ENCODE measurements at regions not wholly inside any gene's neighbourhood (a gene's known extent, or its start where the extent isn't known, plus 50 kb on each side); places are given as distances from the start of the nearest gene placed in this dataset.

DNA sequence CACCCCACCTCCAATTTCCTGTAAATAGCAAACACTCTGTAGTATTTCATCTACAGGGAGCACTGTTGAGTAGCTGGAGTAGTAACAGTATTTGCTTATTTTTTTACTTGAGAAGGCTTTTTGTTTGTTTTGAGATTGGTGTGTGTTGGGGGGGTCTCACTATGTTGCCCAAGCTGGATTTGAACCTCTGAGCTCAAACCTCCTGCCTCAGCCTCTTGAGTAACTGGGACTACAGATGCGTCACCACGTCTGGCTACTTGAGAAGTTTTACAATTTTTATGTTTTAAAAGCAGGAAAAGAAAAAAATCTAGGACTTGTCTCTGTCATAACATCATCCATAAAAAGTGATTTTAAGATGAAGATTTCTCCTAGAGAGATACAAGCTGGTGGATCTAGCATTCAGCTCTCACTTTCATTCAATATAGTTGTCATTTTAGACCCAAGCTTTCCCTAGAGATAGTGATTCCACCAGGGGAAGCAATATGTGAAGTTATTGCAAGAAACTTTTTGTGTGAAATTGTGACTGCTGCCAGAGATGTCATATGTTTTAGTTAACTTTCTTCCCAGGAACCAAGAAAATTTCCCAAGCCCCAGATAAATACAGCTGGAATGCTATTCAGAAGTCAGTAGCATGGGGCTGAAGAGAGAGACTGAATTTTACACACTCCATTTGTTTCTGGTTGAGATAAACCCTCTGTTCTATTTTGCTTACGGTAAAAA lies 60.2 kb upstream of the MAP4K3 start:
- H4K20me1 ChIP-seq (ENCODE audit: control insufficient read depth, insufficient read depth), result no peaks in the 10 kb centered on the region
- TF ChIP-seq CREB1 (IDR thresholded peaks at IDR 0.05; ENCODE audit: low read depth) (no peak), SREBF1 (IDR thresholded peaks at IDR 0.05; ENCODE audit: low read length) (no peak), BHLHE40 (IDR thresholded peaks at IDR 0.05; ENCODE audit: borderline replicate concordance in 1 of 2, low read depth in 2 of 2, low read length in 1 of 2) (no peak), CHD1 (IDR thresholded peaks at IDR 0.05; ENCODE audit: low read depth, low read length) (no peak), POLR2AphosphoS5 (IDR thresholded peaks at IDR 0.05; ENCODE audit: low read length) (no peak), HDAC6 (IDR thresholded peaks at IDR 0.05; ENCODE audit: unreplicated experiment) (no peak), EZH2 (IDR thresholded peaks at IDR 0.05; ENCODE audit: borderline replicate concordance, control insufficient read depth, low read depth, low read length) (no peak), MTA3 (IDR thresholded peaks at IDR 0.05; ENCODE audit: borderline replicate concordance, low read length) (no peak)
- TF ChIP-seq, protein P1, sequence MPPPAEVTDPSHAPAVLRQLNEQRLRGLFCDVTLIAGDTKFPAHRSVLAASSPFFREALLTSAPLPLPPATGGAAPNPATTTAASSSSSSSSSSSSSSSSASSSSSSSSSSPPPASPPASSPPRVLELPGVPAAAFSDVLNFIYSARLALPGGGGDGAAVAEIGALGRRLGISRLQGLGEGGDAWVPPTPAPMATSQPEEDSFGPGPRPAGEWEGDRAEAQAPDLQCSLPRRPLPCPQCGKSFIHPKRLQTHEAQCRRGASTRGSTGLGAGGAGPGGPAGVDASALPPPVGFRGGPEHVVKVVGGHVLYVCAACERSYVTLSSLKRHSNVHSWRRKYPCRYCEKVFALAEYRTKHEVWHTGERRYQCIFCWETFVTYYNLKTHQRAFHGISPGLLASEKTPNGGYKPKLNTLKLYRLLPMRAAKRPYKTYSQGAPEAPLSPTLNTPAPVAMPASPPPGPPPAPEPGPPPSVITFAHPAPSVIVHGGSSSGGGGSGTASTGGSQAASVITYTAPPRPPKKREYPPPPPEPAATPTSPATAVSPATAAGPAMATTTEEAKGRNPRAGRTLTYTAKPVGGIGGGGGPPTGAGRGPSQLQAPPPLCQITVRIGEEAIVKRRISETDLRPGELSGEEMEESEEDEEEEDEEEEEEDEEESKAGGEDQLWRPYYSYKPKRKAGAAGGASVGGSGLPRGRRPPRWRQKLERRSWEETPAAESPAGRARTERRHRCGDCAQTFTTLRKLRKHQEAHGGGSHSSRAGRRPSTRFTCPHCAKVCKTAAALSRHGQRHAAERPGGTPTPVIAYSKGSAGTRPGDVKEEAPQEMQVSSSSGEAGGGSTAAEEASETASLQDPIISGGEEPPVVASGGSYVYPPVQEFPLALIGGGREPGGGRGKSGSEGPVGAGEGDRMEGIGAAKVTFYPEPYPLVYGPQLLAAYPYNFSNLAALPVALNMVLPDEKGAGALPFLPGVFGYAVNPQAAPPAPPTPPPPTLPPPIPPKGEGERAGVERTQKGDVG (CRISPR knock-in tag; IDR thresholded peaks at IDR 0.05), result no peak
- TF ChIP-seq, protein P2, sequence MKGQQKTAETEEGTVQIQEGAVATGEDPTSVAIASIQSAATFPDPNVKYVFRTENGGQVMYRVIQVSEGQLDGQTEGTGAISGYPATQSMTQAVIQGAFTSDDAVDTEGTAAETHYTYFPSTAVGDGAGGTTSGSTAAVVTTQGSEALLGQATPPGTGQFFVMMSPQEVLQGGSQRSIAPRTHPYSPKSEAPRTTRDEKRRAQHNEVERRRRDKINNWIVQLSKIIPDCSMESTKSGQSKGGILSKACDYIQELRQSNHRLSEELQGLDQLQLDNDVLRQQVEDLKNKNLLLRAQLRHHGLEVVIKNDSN (IDR thresholded peaks at IDR 0.05; ENCODE audit: borderline replicate concordance, extremely low read length, insufficient read depth, low read depth, low read length), result no peak
- TF ChIP-seq, protein P3, sequence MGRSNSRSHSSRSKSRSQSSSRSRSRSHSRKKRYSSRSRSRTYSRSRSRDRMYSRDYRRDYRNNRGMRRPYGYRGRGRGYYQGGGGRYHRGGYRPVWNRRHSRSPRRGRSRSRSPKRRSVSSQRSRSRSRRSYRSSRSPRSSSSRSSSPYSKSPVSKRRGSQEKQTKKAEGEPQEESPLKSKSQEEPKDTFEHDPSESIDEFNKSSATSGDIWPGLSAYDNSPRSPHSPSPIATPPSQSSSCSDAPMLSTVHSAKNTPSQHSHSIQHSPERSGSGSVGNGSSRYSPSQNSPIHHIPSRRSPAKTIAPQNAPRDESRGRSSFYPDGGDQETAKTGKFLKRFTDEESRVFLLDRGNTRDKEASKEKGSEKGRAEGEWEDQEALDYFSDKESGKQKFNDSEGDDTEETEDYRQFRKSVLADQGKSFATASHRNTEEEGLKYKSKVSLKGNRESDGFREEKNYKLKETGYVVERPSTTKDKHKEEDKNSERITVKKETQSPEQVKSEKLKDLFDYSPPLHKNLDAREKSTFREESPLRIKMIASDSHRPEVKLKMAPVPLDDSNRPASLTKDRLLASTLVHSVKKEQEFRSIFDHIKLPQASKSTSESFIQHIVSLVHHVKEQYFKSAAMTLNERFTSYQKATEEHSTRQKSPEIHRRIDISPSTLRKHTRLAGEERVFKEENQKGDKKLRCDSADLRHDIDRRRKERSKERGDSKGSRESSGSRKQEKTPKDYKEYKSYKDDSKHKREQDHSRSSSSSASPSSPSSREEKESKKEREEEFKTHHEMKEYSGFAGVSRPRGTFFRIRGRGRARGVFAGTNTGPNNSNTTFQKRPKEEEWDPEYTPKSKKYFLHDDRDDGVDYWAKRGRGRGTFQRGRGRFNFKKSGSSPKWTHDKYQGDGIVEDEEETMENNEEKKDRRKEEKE (IDR thresholded peaks at IDR 0.05), result no peak
- TF ChIP-seq, protein P4, sequence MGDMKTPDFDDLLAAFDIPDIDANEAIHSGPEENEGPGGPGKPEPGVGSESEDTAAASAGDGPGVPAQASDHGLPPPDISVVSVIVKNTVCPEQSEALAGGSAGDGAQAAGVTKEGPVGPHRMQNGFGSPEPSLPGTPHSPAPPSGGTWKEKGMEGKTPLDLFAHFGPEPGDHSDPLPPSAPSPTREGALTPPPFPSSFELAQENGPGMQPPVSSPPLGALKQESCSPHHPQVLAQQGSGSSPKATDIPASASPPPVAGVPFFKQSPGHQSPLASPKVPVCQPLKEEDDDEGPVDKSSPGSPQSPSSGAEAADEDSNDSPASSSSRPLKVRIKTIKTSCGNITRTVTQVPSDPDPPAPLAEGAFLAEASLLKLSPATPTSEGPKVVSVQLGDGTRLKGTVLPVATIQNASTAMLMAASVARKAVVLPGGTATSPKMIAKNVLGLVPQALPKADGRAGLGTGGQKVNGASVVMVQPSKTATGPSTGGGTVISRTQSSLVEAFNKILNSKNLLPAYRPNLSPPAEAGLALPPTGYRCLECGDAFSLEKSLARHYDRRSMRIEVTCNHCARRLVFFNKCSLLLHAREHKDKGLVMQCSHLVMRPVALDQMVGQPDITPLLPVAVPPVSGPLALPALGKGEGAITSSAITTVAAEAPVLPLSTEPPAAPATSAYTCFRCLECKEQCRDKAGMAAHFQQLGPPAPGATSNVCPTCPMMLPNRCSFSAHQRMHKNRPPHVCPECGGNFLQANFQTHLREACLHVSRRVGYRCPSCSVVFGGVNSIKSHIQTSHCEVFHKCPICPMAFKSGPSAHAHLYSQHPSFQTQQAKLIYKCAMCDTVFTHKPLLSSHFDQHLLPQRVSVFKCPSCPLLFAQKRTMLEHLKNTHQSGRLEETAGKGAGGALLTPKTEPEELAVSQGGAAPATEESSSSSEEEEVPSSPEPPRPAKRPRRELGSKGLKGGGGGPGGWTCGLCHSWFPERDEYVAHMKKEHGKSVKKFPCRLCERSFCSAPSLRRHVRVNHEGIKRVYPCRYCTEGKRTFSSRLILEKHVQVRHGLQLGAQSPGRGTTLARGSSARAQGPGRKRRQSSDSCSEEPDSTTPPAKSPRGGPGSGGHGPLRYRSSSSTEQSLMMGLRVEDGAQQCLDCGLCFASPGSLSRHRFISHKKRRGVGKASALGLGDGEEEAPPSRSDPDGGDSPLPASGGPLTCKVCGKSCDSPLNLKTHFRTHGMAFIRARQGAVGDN (IDR thresholded peaks at IDR 0.05), result no peak

More for the DNA sequence above, 60.2 kb upstream of the MAP4K3 start:
- Histone ChIP-seq H2AFZ (ENCODE audit: control insufficient read depth, low read depth, low read length) (no peak overlapping the region), H3K36me3 (ENCODE audit: control insufficient read depth in 2 of 2, insufficient read depth in 2 of 2, low read length in 1 of 2) (no peaks in the 10 kb centered on the region), H3K79me2 (ENCODE audit: control insufficient read depth, insufficient read depth, low read length) (no peaks in the 10 kb centered on the region), H3K9me3 (replicated peaks; ENCODE audit: control insufficient read depth, insufficient read depth, low read length) (no peaks in the 10 kb centered on the region; the same call in 2 of the 3 replicates), H3K4me2 (ENCODE audit: control insufficient read depth, insufficient read depth) (no peak overlapping the region), H3K4me1 (ENCODE audit: control insufficient read depth, insufficient read depth, low read length) (peaks cover 13% of the 10 kb centered on the region), H3K4me3 (no peak overlapping the region), H3K27me3 (replicated peaks in 1 of 2; ENCODE audit: control insufficient read depth in 2 of 2, insufficient read depth in 2 of 2, low read length in 1 of 2) (peaks cover 2 to 3% of the 10 kb centered on the region in 2 experiments; a peak in 3 of 4 replicates), H3K9ac (ENCODE audit: control insufficient read depth, insufficient read depth, low read length) (no peak overlapping the region), H3K27ac (ENCODE audit: control insufficient read depth, insufficient read depth) (no peak overlapping the region)
- SMC1A ChIA-PET (ENCODE audit: uncharacterized antibody, unreplicated experiment), result no interaction called here
- FAIRE-seq, result no peak
- in situ Hi-C loops (cut with MboI) (no loop called here), intact Hi-C loops (cut with micrococcal nuclease; ENCODE audit: unreplicated experiment) (loop anchor here (10.0 kb wide), 1 partner anchor 232 kb away; no protein-coding TSS in a partner anchor)
- CTCF ChIA-PET, result interaction anchor here (1.3 kb wide), 1 partner anchor 268 kb away, joined by 3 read pairs; no protein-coding TSS in a partner anchor
- POLR2A ChIA-PET, result no interaction called here
- no peak for DNase-seq (ENCODE audit: low read depth, low spot score)
- RAD21 ChIA-PET (ENCODE audit: unreplicated experiment), result no interaction called here
- BruUV-seq (replicated peaks), result no TSS peak
- WGBS (ENCODE audit: insufficient coverage, insufficient replicate concordance, low lambda C conversion rate, missing lambda C conversion rate), result 77% methylated on average over 3 of the region's 3 CpGs
- no peak for ATAC-seq
